MM.1S (cell line): ENCODE measurements at regions not wholly inside any gene's neighbourhood (a gene's known extent, or its start where the extent isn't known, plus 50 kb on each side); places are given as distances from the start of the nearest gene placed in this dataset.

Experiments used
- DNase-seq: peaks from one replicate; pipeline ENCODE4 v3.0.0-alpha.2; 2015
- H2AFZ ChIP-seq: fragments of 300-600 bp; sonication (generic); 2 replicates; pipeline ENCODE4 v1.6.0; 2016; ENCODE audit warnings: antibody characterized with exemption, low read length
- H3F3A ChIP-seq: fragments of 300-600 bp; sonication (generic); 2 replicates; pipeline ENCODE4 v1.6.1; 2016; ENCODE audit warnings: mild to moderate bottlenecking, antibody characterized with exemption, low read length, moderate library complexity, mixed read lengths; ENCODE audit not compliant: insufficient read depth
- H3K27ac ChIP-seq: fragments of 300-600 bp; sonication (generic); 2 replicates; pipeline ENCODE4 v1.5.1; 2016; ENCODE audit warnings: mild to moderate bottlenecking, low read length
- H3K27me3 ChIP-seq: fragments of 300-600 bp; sonication (generic); replicated peaks from 2 replicates; pipeline ENCODE4 v1.6.0; 2016; ENCODE audit warnings: low read length; ENCODE audit not compliant: insufficient read depth
- H3K36me3 ChIP-seq: fragments of 300-600 bp; sonication (generic); replicated peaks from 2 replicates; pipeline ENCODE4 v1.6.1; 2016; ENCODE audit warnings: mild to moderate bottlenecking, low read length, mixed read lengths; ENCODE audit not compliant: insufficient read depth
- H3K4me1 ChIP-seq: fragments of 300-600 bp; sonication (generic); 2 replicates; pipeline ENCODE4 v1.6.1; 2016; ENCODE audit warnings: low read length, mixed read lengths
- H3K4me2 ChIP-seq: fragments of 300-600 bp; sonication (generic); 2 replicates; pipeline ENCODE4 v1.6.0; 2016; ENCODE audit warnings: low read depth, low read length
- H3K4me3 ChIP-seq: fragments of 300-600 bp; sonication (generic); 2 replicates; pipeline ENCODE4 v1.5.1; 2016; ENCODE audit warnings: low read length, mixed read lengths
- H3K79me2 ChIP-seq: fragments of 300-600 bp; sonication (generic); 2 replicates; pipeline ENCODE4 v1.6.1; 2016; ENCODE audit warnings: mixed run types, low read length, mixed read lengths
- H3K9ac ChIP-seq: fragments of 300-600 bp; sonication (generic); 2 replicates; pipeline ENCODE4 v1.6.1; 2016; ENCODE audit warnings: low read length, mixed read lengths
- H3K9me2 ChIP-seq: fragments of 300-600 bp; sonication (generic); replicated peaks from 2 replicates; pipeline ENCODE4 v1.6.1; 2016; ENCODE audit warnings: mild to moderate bottlenecking, low read length, mixed read lengths; ENCODE audit not compliant: insufficient read depth
- H3K9me3 ChIP-seq: fragments of 300-600 bp; sonication (generic); replicated peaks from 2 replicates; pipeline ENCODE4 v1.6.1; 2016; ENCODE audit warnings: mild to moderate bottlenecking, low read length, mixed read lengths; ENCODE audit not compliant: insufficient read depth
- H4K20me1 ChIP-seq: fragments of 300-600 bp; sonication (generic); 2 replicates; pipeline ENCODE4 v1.6.1; 2016; ENCODE audit warnings: mild to moderate bottlenecking, low read length, moderate library complexity, mixed read lengths; ENCODE audit not compliant: insufficient read depth
- CTCF ChIP-seq: fragments of 300-600 bp; sonication (generic); IDR thresholded peaks from 2 replicates; pipeline ENCODE4 v1.5.1; 2016; ENCODE audit warnings: antibody characterized with exemption, low read length, mixed read lengths
- EZH2 ChIP-seq: fragments of 300-600 bp; sonication (generic); optimal IDR thresholded peaks from 2 replicates; pipeline ENCODE3; 2017; ENCODE audit warnings: low read depth, mild to moderate bottlenecking, antibody characterized with exemption, low read length, mixed read lengths
- EZH2phosphoT487 ChIP-seq: fragments of 300-600 bp; sonication (generic); IDR thresholded peaks from 2 replicates; pipeline ENCODE4 v1.6.1; 2018; ENCODE audit warnings: antibody characterized with exemption, low read length

GRCh38 chr2:217642944-217643343 is 359.9 kb downstream of the TNS1 start:
- Histone ChIP-seq H3K79me2 (no peaks in the 10 kb centered on the region), H3K9me2 (no peaks in the 10 kb centered on the region), H3K4me2 (no peak overlapping the region), H3K9ac (no peak overlapping the region), H3K27ac (no peak overlapping the region), H3K4me1 (no peaks in the 10 kb centered on the region), H3K9me3 (no peaks in the 10 kb centered on the region), H3K4me3 (no peak overlapping the region), H2AFZ (no peak overlapping the region), H4K20me1 (no peaks in the 10 kb centered on the region), H3F3A (no peaks in the 10 kb centered on the region), H3K36me3 (no peaks in the 10 kb centered on the region), H3K27me3 (no peaks in the 10 kb centered on the region)
- DNase-seq = no peak
- TF ChIP-seq EZH2 = no peak

GRCh38 chr2:217641960-217642359 is 360.8 kb downstream of the TNS1 start:
- no peaks in the 10 kb centered on the region for H3K4me1 ChIP-seq

GRCh38 chr2:217639481-217639880 is 363.3 kb downstream of the TNS1 start:
- H2AFZ ChIP-seq = no peak overlapping the region
- H3K36me3 ChIP-seq = no peaks in the 10 kb centered on the region
- H3K9me2 ChIP-seq = no peaks in the 10 kb centered on the region
- TF ChIP-seq CTCF = no peak
- no peak for TF ChIP-seq EZH2phosphoT487
- no peak for TF ChIP-seq EZH2
- H3K27me3 ChIP-seq = no peaks in the 10 kb centered on the region
- no peak for DNase-seq
- no peak overlapping the region for H3K27ac ChIP-seq
- H3K9ac ChIP-seq = no peak overlapping the region
- H3K79me2 ChIP-seq = no peaks in the 10 kb centered on the region
- H3F3A ChIP-seq = no peaks in the 10 kb centered on the region
- H3K4me2 ChIP-seq = no peak overlapping the region
- no peaks in the 10 kb centered on the region for H3K9me3 ChIP-seq
- no peaks in the 10 kb centered on the region for H4K20me1 ChIP-seq
- H3K4me3 ChIP-seq = no peak overlapping the region
- no peaks in the 10 kb centered on the region for H3K4me1 ChIP-seq

More at GRCh38 chr2:217641960-217642359, 360.8 kb downstream of the TNS1 start:
- no peak for TF ChIP-seq EZH2phosphoT487
- no peak for DNase-seq
- no peaks in the 10 kb centered on the region for H3K27me3 ChIP-seq
- H3K9me2 ChIP-seq = no peaks in the 10 kb centered on the region
- H3K27ac ChIP-seq = no peak overlapping the region
- H3K4me2 ChIP-seq = no peak overlapping the region
- H2AFZ ChIP-seq = no peak overlapping the region
- no peaks in the 10 kb centered on the region for H3F3A ChIP-seq
- H4K20me1 ChIP-seq = no peaks in the 10 kb centered on the region
- no peak overlapping the region for H3K9ac ChIP-seq
- H3K79me2 ChIP-seq = no peaks in the 10 kb centered on the region
- H3K4me3 ChIP-seq = no peak overlapping the region
- H3K36me3 ChIP-seq = no peaks in the 10 kb centered on the region
- no peaks in the 10 kb centered on the region for H3K9me3 ChIP-seq

- no peaks in the 10 kb centered on the region for H3K9me3 ChIP-seq
- H3F3A ChIP-seq = no peaks in the 10 kb centered on the region
- H3K9ac ChIP-seq = no peak overlapping the region
- H3K4me2 ChIP-seq = no peak overlapping the region
- no peak overlapping the region for H3K27ac ChIP-seq
- H3K27me3 ChIP-seq = no peaks in the 10 kb centered on the region
- no peaks in the 10 kb centered on the region for H3K79me2 ChIP-seq
- H4K20me1 ChIP-seq = no peaks in the 10 kb centered on the region
- H3K4me1 ChIP-seq = no peaks in the 10 kb centered on the region
- H2AFZ ChIP-seq = no peak overlapping the region
- no peaks in the 10 kb centered on the region for H3K36me3 ChIP-seq
- no peak overlapping the region for H3K4me3 ChIP-seq
- no peak for DNase-seq
- TF ChIP-seq CTCF = no peak
- H3K9me2 ChIP-seq = no peaks in the 10 kb centered on the region
Observed at GRCh38 chr2:217638533-217638932, 364.3 kb downstream of the TNS1 start.
